ENCODE measurements at regions not wholly inside any gene's neighbourhood (a gene's known extent, or its start where the extent isn't known, plus 50 kb on each side); places are given as distances from the start of the nearest gene placed in this dataset.
"Not testable (repeated sequence)": the region's sequence is repeated elsewhere in the genome, so short reads cannot be mapped to it uniquely, and the experiment has no call there.

GRCh38 chr16:17961822-17962221, 374.7 kb downstream of the NPIPA8 start:
- TF ChIP-seq CTCF (IDR thresholded peaks at IDR 0.05; ENCODE audit: low read depth, low read length, poor library complexity, severe bottlenecking); EZH2phosphoT487 (IDR thresholded peaks at IDR 0.05; ENCODE audit: borderline replicate concordance, low read length): not testable (repeated sequence)
